ENCODE measurements at regions not wholly inside any gene's neighbourhood (a gene's known extent, or its start where the extent isn't known, plus 50 kb on each side); places are given as distances from the start of the nearest gene placed in this dataset.
A peak's percentile ranks its signal among the peaks of the same experiment; 100 is the strongest.

- H3K27me3 Mint-ChIP-seq (ENCODE audit: unreplicated experiment): peaks cover 2% of the 10 kb centered on the region
- TF ChIP-seq CTCF (IDR thresholded peaks at IDR 0.05; ENCODE audit: partially characterized antibody, unreplicated experiment): no peak
- H3K4me3 Mint-ChIP-seq (ENCODE audit: unreplicated experiment): no peak overlapping the region
- DNase-seq: no peak
- H3K4me1 Mint-ChIP-seq (ENCODE audit: low read depth, unreplicated experiment): peaks cover 8% of the 10 kb centered on the region
- no peaks in the 10 kb centered on the region for H3K9me3 Mint-ChIP-seq (ENCODE audit: unreplicated experiment)
- H3K36me3 Mint-ChIP-seq (ENCODE audit: unreplicated experiment): peaks cover 5% of the 10 kb centered on the region
- H3K27ac Mint-ChIP-seq (ENCODE audit: unreplicated experiment): no peak overlapping the region
These were observed 56.6 kb upstream of the CELF2 start for GRCh38 chr10:10961072-10961471.

- peak; percentile 24 for DNase-seq
- Mint-ChIP-seq H3K4me1 (ENCODE audit: low read depth, unreplicated experiment) (peaks cover 22% of the 10 kb centered on the region), H3K27ac (ENCODE audit: unreplicated experiment) (peak overlapping the region; percentile 34), H3K4me3 (ENCODE audit: unreplicated experiment) (no peak overlapping the region), H3K9me3 (ENCODE audit: unreplicated experiment) (peaks cover 7% of the 10 kb centered on the region), H3K36me3 (ENCODE audit: unreplicated experiment) (no peaks in the 10 kb centered on the region), H3K27me3 (ENCODE audit: unreplicated experiment) (peaks cover 4% of the 10 kb centered on the region)
- no peak for TF ChIP-seq CTCF (IDR thresholded peaks at IDR 0.05; ENCODE audit: partially characterized antibody, unreplicated experiment)
These were observed 50.6 kb upstream of the CELF2 start for GRCh38 chr10:10967029-10967428.

- Mint-ChIP-seq H3K27me3 (ENCODE audit: unreplicated experiment) (peaks cover 4% of the 10 kb centered on the region), H3K4me1 (ENCODE audit: low read depth, unreplicated experiment) (peaks cover 22% of the 10 kb centered on the region), H3K9me3 (ENCODE audit: unreplicated experiment) (peaks cover 7% of the 10 kb centered on the region), H3K36me3 (ENCODE audit: unreplicated experiment) (no peaks in the 10 kb centered on the region), H3K27ac (ENCODE audit: unreplicated experiment) (peak overlapping the region; percentile 53), H3K4me3 (ENCODE audit: unreplicated experiment) (no peak overlapping the region)
- peak; percentile 32 for DNase-seq
- no peak for TF ChIP-seq CTCF (IDR thresholded peaks at IDR 0.05; ENCODE audit: partially characterized antibody, unreplicated experiment)
These were observed 50.0 kb upstream of the CELF2 start for GRCh38 chr10:10967581-10968256.
